ENCODE measurements at regions not wholly inside any gene's neighbourhood (a gene's known extent, or its start where the extent isn't known, plus 50 kb on each side); places are given as distances from the start of the nearest gene placed in this dataset.

GRCh38 chr10:60521974-60522405 is 132.3 kb upstream of the ANK3 start:
- DNase-seq (ENCODE audit: low read depth): peak; percentile 17
- no peak overlapping the region for H3K4me3 ChIP-seq (ENCODE audit: low read length)
- TF ChIP-seq CTCF (IDR thresholded peaks at IDR 0.05; ENCODE audit: insufficient read depth, low read depth, low read length, missing control alignments): no peak

- H3K4me3 ChIP-seq (ENCODE audit: low read length): no peak overlapping the region
- peak; percentile 19 for DNase-seq (ENCODE audit: low read depth)
Observed at GRCh38 chr10:60518745-60519144, 129.1 kb upstream of the ANK3 start.

GRCh38 chr10:60517805-60518204 is 128.1 kb upstream of the ANK3 start:
- no peak overlapping the region for H3K4me3 ChIP-seq (ENCODE audit: low read length)
- peak; percentile 11 for DNase-seq (ENCODE audit: low read depth)
- TF ChIP-seq CTCF (IDR thresholded peaks at IDR 0.05; ENCODE audit: insufficient read depth, low read depth, low read length, missing control alignments): no peak

More at GRCh38 chr10:60518745-60519144, 129.1 kb upstream of the ANK3 start:
- TF ChIP-seq CTCF (IDR thresholded peaks at IDR 0.05; ENCODE audit: insufficient read depth, low read depth, low read length, missing control alignments): no peak

- no peak for TF ChIP-seq CTCF (IDR thresholded peaks at IDR 0.05; ENCODE audit: insufficient read depth, low read depth, low read length, missing control alignments)
- no peak overlapping the region for H3K4me3 ChIP-seq (ENCODE audit: low read length)
- no peak for DNase-seq (ENCODE audit: low read depth)
Observed at GRCh38 chr10:60513281-60513680, 123.6 kb upstream of the ANK3 start.

- no peak for DNase-seq (ENCODE audit: low read depth)
- no peak overlapping the region for H3K4me3 ChIP-seq (ENCODE audit: low read length)
- TF ChIP-seq CTCF (IDR thresholded peaks at IDR 0.05; ENCODE audit: insufficient read depth, low read depth, low read length, missing control alignments): no peak
Observed at GRCh38 chr10:60511477-60512229, 122.0 kb upstream of the ANK3 start.

GRCh38 chr10:60508831-60509230 is 119.2 kb upstream of the ANK3 start:
- H3K4me3 ChIP-seq (ENCODE audit: low read length): no peak overlapping the region
- no peak for DNase-seq (ENCODE audit: low read depth)
- no peak for TF ChIP-seq CTCF (IDR thresholded peaks at IDR 0.05; ENCODE audit: insufficient read depth, low read depth, low read length, missing control alignments)

GRCh38 chr10:60508037-60508436 is 118.4 kb upstream of the ANK3 start:
- no peak overlapping the region for H3K4me3 ChIP-seq (ENCODE audit: low read length)
- TF ChIP-seq CTCF (IDR thresholded peaks at IDR 0.05; ENCODE audit: insufficient read depth, low read depth, low read length, missing control alignments): no peak
- DNase-seq (ENCODE audit: low read depth): no peak

All from epithelial cell of esophagus (primary cell).